CD4-positive, alpha-beta T cell treated with Interleukin-1 beta for 1 hour (primary cell): ENCODE measurements at regions not wholly inside any gene's neighbourhood (a gene's known extent, or its start where the extent isn't known, plus 50 kb on each side); places are given as distances from the start of the nearest gene placed in this dataset.

Experiments
- DNase-seq, 2 donors: peaks; one replicate each; pipeline ENCODE4 v3.0.0-alpha.2; 2020 to 2022

GRCh38 chr5:60173667-60174066, 280.1 kb upstream of the PDE4D start:
- DNase-seq = no peak

GRCh38 chr5:60163762-60164161, 270.2 kb upstream of the PDE4D start:
- no peak for DNase-seq

- DNase-seq = no peak
These were observed 268.9 kb upstream of the PDE4D start for GRCh38 chr5:60162441-60162840.

- DNase-seq = no peak
These were observed 267.9 kb upstream of the PDE4D start for GRCh38 chr5:60161340-60161934.

- DNase-seq = no peak
These were observed 255.6 kb upstream of the PDE4D start for GRCh38 chr5:60149081-60149480.

GRCh38 chr5:60148366-60148765, 254.8 kb upstream of the PDE4D start:
- DNase-seq = no peak

GRCh38 chr5:60147791-60148190, 254.3 kb upstream of the PDE4D start:
- DNase-seq = no peak

- DNase-seq = no peak
These were observed 250.5 kb upstream of the PDE4D start for GRCh38 chr5:60143942-60144549.

- no peak for DNase-seq
These were observed 247.6 kb upstream of the PDE4D start for GRCh38 chr5:60141119-60141518.

GRCh38 chr5:60136841-60137240, 243.3 kb upstream of the PDE4D start:
- no peak for DNase-seq

GRCh38 chr5:60131504-60131903, 238.0 kb upstream of the PDE4D start:
- no peak for DNase-seq

GRCh38 chr5:60125636-60126035, 232.1 kb upstream of the PDE4D start:
- DNase-seq = no peak

GRCh38 chr5:60102961-60103693, 209.6 kb upstream of the PDE4D start:
- no peak for DNase-seq

- no peak for DNase-seq
These were observed 208.0 kb upstream of the PDE4D start for GRCh38 chr5:60101573-60101972.

- DNase-seq = no peak
These were observed 199.3 kb upstream of the PDE4D start for GRCh38 chr5:60092671-60093422.

GRCh38 chr5:60086583-60086982, 193.1 kb upstream of the PDE4D start:
- no peak for DNase-seq

GRCh38 chr5:60084226-60084625, 190.7 kb upstream of the PDE4D start:
- no peak for DNase-seq

- no peak for DNase-seq
These were observed 183.8 kb upstream of the PDE4D start for GRCh38 chr5:60077292-60077691.

GRCh38 chr5:60076746-60077145, 183.2 kb upstream of the PDE4D start:
- DNase-seq = no peak

GRCh38 chr5:60066502-60066901, 173.0 kb upstream of the PDE4D start:
- no peak for DNase-seq

- DNase-seq = no peak
These were observed 166.9 kb upstream of the PDE4D start for GRCh38 chr5:60060389-60060788.

- DNase-seq = no peak
These were observed 162.7 kb upstream of the PDE4D start for GRCh38 chr5:60056191-60056590.

GRCh38 chr5:60055168-60055567, 161.6 kb upstream of the PDE4D start:
- DNase-seq = no peak
